Muscle layer of colon (tissue), 2 donors: ENCODE measurements at regions not wholly inside any gene's neighbourhood (a gene's known extent, or its start where the extent isn't known, plus 50 kb on each side); places are given as distances from the start of the nearest gene placed in this dataset.

Experiments used
- H3K27ac ChIP-seq: one replicate; pipeline ENCODE4 v1.7.0; 2013; ENCODE audit warnings: low read depth, mild to moderate bottlenecking, low read length, moderate library complexity
- H3K27me3 ChIP-seq, 2 donors: one replicate each; pipeline ENCODE4 v1.7.0; 2013; ENCODE audit warnings: low read length in 2 of 2, mild to moderate bottlenecking in 2 of 2; ENCODE audit not compliant: insufficient read depth in 2 of 2, control insufficient read depth in 1 of 2
- H3K36me3 ChIP-seq: one replicate; pipeline ENCODE4 v1.7.0; 2013; ENCODE audit warnings: mild to moderate bottlenecking, low read length; ENCODE audit not compliant: insufficient read depth
- H3K4me1 ChIP-seq: one replicate; pipeline ENCODE4 v1.7.0; 2013; ENCODE audit warnings: mild to moderate bottlenecking, low read length; ENCODE audit not compliant: insufficient read depth
- H3K4me3 ChIP-seq, 2 donors: one replicate each; pipeline ENCODE4 v1.7.0; 2013; ENCODE audit warnings: low read length in 2 of 2, low read depth in 1 of 2, mild to moderate bottlenecking in 1 of 2, moderate library complexity in 1 of 2
- H3K9ac ChIP-seq: one replicate; pipeline ENCODE4 v1.7.0; 2013; ENCODE audit warnings: low read length
- H3K9me3 ChIP-seq: one replicate; pipeline ENCODE4 v1.7.0; 2013; ENCODE audit warnings: mild to moderate bottlenecking, low read length
- donor health status: abdominal sarcoma.
- donor health status: Adenocarcinoma of cecum.

- no peak overlapping the region for H3K4me3 ChIP-seq
- H3K9ac ChIP-seq: no peak overlapping the region
- no peak overlapping the region for H3K27ac ChIP-seq
- no peaks in the 10 kb centered on the region for H3K27me3 ChIP-seq
- no peaks in the 10 kb centered on the region for H3K9me3 ChIP-seq
- no peaks in the 10 kb centered on the region for H3K36me3 ChIP-seq
- no peaks in the 10 kb centered on the region for H3K4me1 ChIP-seq
Measured at GRCh38 chr5:174236070-174236469, 190.6 kb downstream of the NSG2 start.

- H3K27me3 ChIP-seq: no peaks in the 10 kb centered on the region
- no peak overlapping the region for H3K4me3 ChIP-seq
- no peak overlapping the region for H3K27ac ChIP-seq
- no peaks in the 10 kb centered on the region for H3K9me3 ChIP-seq
- H3K9ac ChIP-seq: no peak overlapping the region
- H3K36me3 ChIP-seq: no peaks in the 10 kb centered on the region
- H3K4me1 ChIP-seq: no peaks in the 10 kb centered on the region
Measured at GRCh38 chr5:174239718-174240117, 194.2 kb downstream of the NSG2 start.

GRCh38 chr5:174242573-174242972 lies 197.1 kb downstream of the NSG2 start:
- no peak overlapping the region for H3K4me3 ChIP-seq
- H3K9ac ChIP-seq: no peak overlapping the region
- no peaks in the 10 kb centered on the region for H3K4me1 ChIP-seq
- H3K27me3 ChIP-seq: no peaks in the 10 kb centered on the region
- H3K36me3 ChIP-seq: no peaks in the 10 kb centered on the region
- H3K9me3 ChIP-seq: no peaks in the 10 kb centered on the region
- H3K27ac ChIP-seq: no peak overlapping the region

GRCh38 chr5:174243904-174244303 lies 198.4 kb downstream of the NSG2 start:
- H3K9me3 ChIP-seq: no peaks in the 10 kb centered on the region
- H3K9ac ChIP-seq: no peak overlapping the region
- H3K27ac ChIP-seq: no peak overlapping the region
- no peaks in the 10 kb centered on the region for H3K27me3 ChIP-seq
- no peaks in the 10 kb centered on the region for H3K36me3 ChIP-seq
- no peak overlapping the region for H3K4me3 ChIP-seq
- H3K4me1 ChIP-seq: no peaks in the 10 kb centered on the region

GRCh38 chr5:174245516-174246075 lies 200.1 kb downstream of the NSG2 start:
- H3K27me3 ChIP-seq: no peaks in the 10 kb centered on the region
- H3K27ac ChIP-seq: no peak overlapping the region
- no peaks in the 10 kb centered on the region for H3K4me1 ChIP-seq
- no peak overlapping the region for H3K4me3 ChIP-seq
- no peaks in the 10 kb centered on the region for H3K9me3 ChIP-seq
- no peaks in the 10 kb centered on the region for H3K36me3 ChIP-seq
- H3K9ac ChIP-seq: no peak overlapping the region

- Histone ChIP-seq H3K4me3 (no peak overlapping the region), H3K4me1 (no peaks in the 10 kb centered on the region), H3K9me3 (no peaks in the 10 kb centered on the region), H3K27me3 (no peaks in the 10 kb centered on the region), H3K36me3 (no peaks in the 10 kb centered on the region), H3K27ac (no peak overlapping the region), H3K9ac (no peak overlapping the region)
Measured at GRCh38 chr5:174246743-174247142, 201.2 kb downstream of the NSG2 start.

GRCh38 chr5:174247301-174247700 lies 201.8 kb downstream of the NSG2 start:
- Histone ChIP-seq H3K9ac (no peak overlapping the region), H3K4me3 (no peak overlapping the region), H3K9me3 (no peaks in the 10 kb centered on the region), H3K4me1 (no peaks in the 10 kb centered on the region), H3K27ac (no peak overlapping the region), H3K36me3 (no peaks in the 10 kb centered on the region), H3K27me3 (no peaks in the 10 kb centered on the region)

GRCh38 chr5:174251305-174252000 lies 205.9 kb downstream of the NSG2 start:
- Histone ChIP-seq H3K27me3 (no peaks in the 10 kb centered on the region), H3K27ac (no peak overlapping the region), H3K9ac (no peak overlapping the region), H3K4me1 (no peaks in the 10 kb centered on the region), H3K36me3 (no peaks in the 10 kb centered on the region), H3K9me3 (no peaks in the 10 kb centered on the region), H3K4me3 (no peak overlapping the region)

GRCh38 chr5:174252121-174252520 lies 206.6 kb downstream of the NSG2 start:
- Histone ChIP-seq H3K27ac (no peak overlapping the region), H3K27me3 (no peaks in the 10 kb centered on the region)

GRCh38 chr5:174259696-174260420 lies 214.4 kb downstream of the NSG2 start:
- no peaks in the 10 kb centered on the region for H3K4me1 ChIP-seq

More at GRCh38 chr5:174252121-174252520, 206.6 kb downstream of the NSG2 start:
- Histone ChIP-seq H3K4me3 (no peak overlapping the region), H3K4me1 (no peaks in the 10 kb centered on the region), H3K9me3 (no peaks in the 10 kb centered on the region), H3K9ac (no peak overlapping the region), H3K36me3 (no peaks in the 10 kb centered on the region)

GRCh38 chr5:174271316-174271715 lies 225.8 kb downstream of the NSG2 start:
- Histone ChIP-seq H3K27ac (no peak overlapping the region), H3K9me3 (no peaks in the 10 kb centered on the region)

More at GRCh38 chr5:174259696-174260420, 214.4 kb downstream of the NSG2 start:
- H3K27ac ChIP-seq: no peak overlapping the region
- no peaks in the 10 kb centered on the region for H3K36me3 ChIP-seq
- no peak overlapping the region for H3K9ac ChIP-seq
- no peaks in the 10 kb centered on the region for H3K27me3 ChIP-seq
- H3K9me3 ChIP-seq: no peaks in the 10 kb centered on the region
- H3K4me3 ChIP-seq: no peak overlapping the region

More at GRCh38 chr5:174271316-174271715, 225.8 kb downstream of the NSG2 start:
- Histone ChIP-seq H3K27me3 (no peaks in the 10 kb centered on the region), H3K4me3 (no peak overlapping the region), H3K36me3 (no peaks in the 10 kb centered on the region), H3K9ac (no peak overlapping the region), H3K4me1 (no peaks in the 10 kb centered on the region)
